Endothelial cell of umbilical vein (primary cell): ENCODE measurements at regions not wholly inside any gene's neighbourhood (a gene's known extent, or its start where the extent isn't known, plus 50 kb on each side); places are given as distances from the start of the nearest gene placed in this dataset.

Experiments used
- BruUV-seq: library from RNA; stranded (reverse); fragments of 400-500 nt; replicated peaks from 2 replicates; lab custom pipeline; 2021; lab: Mats Ljungman, UMichigan
- CTCF ChIA-PET: fragments of 300-600, 350-600 bp; sonication (Branson Sonifier 250); formaldehyde crosslinking; loops from one replicate; lab custom pipeline; 2021; ENCODE audit warnings: antibody characterized with exemption, inconsistent platforms; lab: Charles Lee
- POLR2A ChIA-PET: fragments of 300-600, 350-600 bp; sonication (Branson Sonifier 250); formaldehyde crosslinking; loops from one replicate; lab custom pipeline; 2021; ENCODE audit warnings: antibody characterized with exemption, inconsistent platforms; lab: Charles Lee
- DNase-seq: peaks from one replicate; pipeline ENCODE4 v3.0.0-alpha.2; 2011; ENCODE audit warnings: low read depth, low spot score
- FAIRE-seq: peaks from 2 replicates; lab custom pipeline; 2011; peaks lifted over from hg19 to GRCh38; lab: Jason Lieb, UNC
- H2AFZ ChIP-seq: 2 replicates; pipeline ENCODE4 v1.6.0; 2012; ENCODE audit warnings: low read depth, low read length, control low read depth, inconsistent platforms
- H3K27ac ChIP-seq: 2 replicates; pipeline ENCODE4 v1.5.1; 2011; ENCODE audit warnings: low read depth, mild to moderate bottlenecking, control low read depth, low read length, moderate library complexity; ENCODE audit not compliant: insufficient read depth
- H3K27me3 ChIP-seq, 2 experiments: 2 replicates each; pipeline versions ENCODE4 v1.6.0 to v1.6.1; 2011; ENCODE audit warnings: low read length in 2 of 2, mixed read lengths in 1 of 2; ENCODE audit not compliant: control insufficient read depth in 2 of 2, insufficient read depth in 2 of 2
- H3K36me3 ChIP-seq, 2 experiments: 2 replicates in 1 of 2; 3 replicates in 1 of 2; pipeline ENCODE4 v1.5.1; 2011; ENCODE audit warnings: low read length in 2 of 2, mild to moderate bottlenecking in 1 of 2, moderate library complexity in 1 of 2; ENCODE audit not compliant: control insufficient read depth in 2 of 2, insufficient read depth in 2 of 2; ENCODE audit errors: extremely low read depth in 1 of 2
- H3K4me1 ChIP-seq: 3 replicates; pipeline ENCODE4 v1.5.1; 2011; ENCODE audit warnings: mild to moderate bottlenecking, low read length; ENCODE audit not compliant: control insufficient read depth, insufficient read depth; ENCODE audit errors: extremely low read depth
- H3K4me2 ChIP-seq: 2 replicates; pipeline ENCODE4 v1.6.1; 2011; ENCODE audit warnings: low read length, control low read depth, mixed read lengths; ENCODE audit not compliant: insufficient read depth
- H3K4me3 ChIP-seq, 3 experiments: fragments of 200-600 bp in 1 of 3; sonication (generic), shearing (Covaris generic) in 1 of 3; replicated peaks in 1 of 3; 2 replicates each; pipeline ENCODE4 v1.5.1; 2011 to 2016; ENCODE audit warnings: control low read depth in 3 of 3, low read length in 3 of 3, mild to moderate bottlenecking in 2 of 3, inconsistent platforms in 1 of 3, low read depth in 1 of 3, moderate library complexity in 1 of 3; ENCODE audit not compliant: insufficient read depth in 1 of 3
- H3K79me2 ChIP-seq: 2 replicates; pipeline ENCODE4 v1.6.0; 2012; ENCODE audit warnings: low read length, inconsistent platforms; ENCODE audit not compliant: control insufficient read depth, insufficient read depth
- H3K9ac ChIP-seq: replicated peaks from 2 replicates; pipeline ENCODE3; 2011; ENCODE audit warnings: low read length, control low read depth; ENCODE audit not compliant: insufficient read depth; ENCODE audit errors: extremely low read depth
- H3K9me1 ChIP-seq: replicated peaks from 3 replicates; pipeline ENCODE4 v1.6.0; 2011; ENCODE audit warnings: mild to moderate bottlenecking, low read length; ENCODE audit not compliant: control insufficient read depth, insufficient read depth; ENCODE audit errors: extremely low read depth
- H3K9me3 ChIP-seq: replicated peaks from 2 replicates; pipeline ENCODE4 v1.5.1; 2012; ENCODE audit warnings: low read length, inconsistent platforms; ENCODE audit not compliant: control insufficient read depth, insufficient read depth
- H4K20me1 ChIP-seq: replicated peaks from 2 replicates; pipeline ENCODE3; 2011; ENCODE audit warnings: mild to moderate bottlenecking, low read length; ENCODE audit not compliant: control insufficient read depth, insufficient read depth; ENCODE audit errors: extremely low read depth
- CTCF ChIP-seq, 2 donors: IDR thresholded peaks; 1 replicate in 1 of 2; 2 replicates in 1 of 2; pipeline ENCODE4 v1.5.1; 2011; ENCODE audit warnings: low read length in 2 of 2, mild to moderate bottlenecking in 2 of 2, moderate library complexity in 2 of 2, control low read depth in 1 of 2, inconsistent platforms in 1 of 2, low read depth in 1 of 2; ENCODE audit not compliant: insufficient read depth in 1 of 2; ENCODE audit errors: extremely low read depth in 1 of 2
- EZH2 ChIP-seq: IDR thresholded peaks from 2 replicates; pipeline ENCODE4 v1.6.1; 2012; ENCODE audit warnings: borderline replicate concordance, low read depth, mild to moderate bottlenecking, moderate library complexity, low read length, inconsistent platforms; ENCODE audit not compliant: severe bottlenecking
- FOS ChIP-seq: IDR thresholded peaks from 2 replicates; pipeline ENCODE4 v1.6.1; 2011; ENCODE audit warnings: mild to moderate bottlenecking, low read length, moderate library complexity, borderline replicate concordance; ENCODE audit not compliant: insufficient read depth
- GATA2 ChIP-seq: IDR thresholded peaks from 2 replicates; pipeline ENCODE4 v1.7.0; 2011; ENCODE audit warnings: low read depth, mild to moderate bottlenecking, moderate library complexity, mixed read lengths, low read length; ENCODE audit not compliant: insufficient read length, insufficient read depth
- JUN ChIP-seq: IDR thresholded peaks from 2 replicates; pipeline ENCODE4 v1.6.1; 2011; ENCODE audit warnings: borderline replicate concordance, low read depth; ENCODE audit not compliant: insufficient read length, insufficient read depth
- MAX ChIP-seq: IDR thresholded peaks from 2 replicates; pipeline ENCODE4 v1.6.1; 2011; ENCODE audit not compliant: insufficient read depth, insufficient read length
- MYC ChIP-seq: IDR thresholded peaks from one replicate; pipeline ENCODE4 v1.6.1; 2011; ENCODE audit warnings: mild to moderate bottlenecking, low read depth, low read length
- POLR2A ChIP-seq: IDR thresholded peaks from 2 replicates; pipeline ENCODE4 v1.6.1; 2012; ENCODE audit warnings: low read depth, mild to moderate bottlenecking, control low read depth, low read length
- POLR2AphosphoS5 ChIP-seq: IDR thresholded peaks from 2 replicates; pipeline ENCODE4 v1.6.1; 2012; ENCODE audit warnings: low read depth, mild to moderate bottlenecking, control low read depth, low read length, moderate library complexity; ENCODE audit not compliant: insufficient read depth
- dilution Hi-C: fragments of 300-500 bp; cut with MboI; formaldehyde crosslinking; loops from one replicate; pipeline ENCODE4 v1.15.0; 2019; ENCODE audit warnings: low sequenced_read_pairs; ENCODE audit not compliant: extremely low pct_ligation_motif_present
- intact Hi-C: fragments of 100-400 bp; cut with micrococcal nuclease; formaldehyde crosslinking; loops from one replicate; pipeline ENCODE4 v1.10.0; 2022

DNA sequence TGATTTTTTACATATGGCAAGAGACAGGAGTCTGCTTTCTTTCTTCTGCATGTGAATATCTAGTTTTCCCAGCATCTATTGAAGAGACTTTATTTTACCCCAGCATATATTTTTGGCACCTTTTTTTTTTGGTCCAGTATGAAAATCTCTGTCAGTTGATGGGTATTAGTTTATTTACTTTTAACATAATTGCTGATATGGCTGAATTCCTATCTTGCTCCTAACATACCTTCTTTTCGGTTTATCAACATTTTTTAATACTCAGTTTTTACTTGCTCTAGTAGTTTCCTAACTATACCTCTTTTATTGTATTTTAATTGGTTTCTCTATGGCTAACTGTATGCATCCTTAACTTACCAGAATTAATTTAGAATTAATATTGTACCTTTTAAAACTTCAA is 77.5 kb upstream of the PDE7B start:
- no peaks in the 10 kb centered on the region for H3K36me3 ChIP-seq
- H3K4me2 ChIP-seq: no peak overlapping the region
- no peak overlapping the region for H3K9ac ChIP-seq
- ChIA-PET POLR2A (interaction anchor here (0.8 kb wide), 1 partner anchor 553 kb away, joined by 4 read pairs; no protein-coding TSS in a partner anchor), CTCF (no interaction called here)
- no peak overlapping the region for H2AFZ ChIP-seq
- no peaks in the 10 kb centered on the region for H3K4me1 ChIP-seq
- H4K20me1 ChIP-seq: no peaks in the 10 kb centered on the region
- no peaks in the 10 kb centered on the region for H3K27me3 ChIP-seq
- DNase-seq (no peak), FAIRE-seq (no peak)
- TF ChIP-seq GATA2: no peak
- TF ChIP-seq EZH2: no peak
- no peak for TF ChIP-seq POLR2AphosphoS5
- no peak for TF ChIP-seq POLR2A
- no peak for TF ChIP-seq FOS
- TF ChIP-seq CTCF (IDR thresholded peaks at IDR 0.05; ENCODE audit: extremely low read depth in 1 of 2, insufficient read depth in 1 of 2, low read depth in 1 of 2, low read length in 2 of 2): no peak
- TF ChIP-seq MAX: no peak
- no peak for TF ChIP-seq JUN
- TF ChIP-seq MYC: no peak
- H3K27ac ChIP-seq: no peak overlapping the region
- intact Hi-C loops (no loop called here), dilution Hi-C loops (no loop called here)
- no peaks in the 10 kb centered on the region for H3K79me2 ChIP-seq
- H3K9me1 ChIP-seq: no peaks in the 10 kb centered on the region
- no peak overlapping the region for H3K4me3 ChIP-seq
- no peaks in the 10 kb centered on the region for H3K9me3 ChIP-seq
- BruUV-seq: no TSS peak
